NB4 (cell line): ENCODE measurements at regions not wholly inside any gene's neighbourhood (a gene's known extent, or its start where the extent isn't known, plus 50 kb on each side); places are given as distances from the start of the nearest gene placed in this dataset.

Source experiments
- POLR2A ChIP-seq: IDR thresholded peaks from 2 replicates; pipeline ENCODE4 v1.6.1; 2011; ENCODE audit warnings: mild to moderate bottlenecking; ENCODE audit not compliant: insufficient read length; ENCODE audit errors: extremely low read depth
- TF ChIP-seq, protein P1 (sequence below): IDR thresholded peaks from one replicate; pipeline ENCODE4 v1.5.1; 2012; ENCODE audit warnings: low read depth, low read length
- TF ChIP-seq, protein P2 (sequence below): IDR thresholded peaks from 2 replicates; pipeline ENCODE4 v1.6.1; 2011; ENCODE audit warnings: low read depth, low read length

DNA sequence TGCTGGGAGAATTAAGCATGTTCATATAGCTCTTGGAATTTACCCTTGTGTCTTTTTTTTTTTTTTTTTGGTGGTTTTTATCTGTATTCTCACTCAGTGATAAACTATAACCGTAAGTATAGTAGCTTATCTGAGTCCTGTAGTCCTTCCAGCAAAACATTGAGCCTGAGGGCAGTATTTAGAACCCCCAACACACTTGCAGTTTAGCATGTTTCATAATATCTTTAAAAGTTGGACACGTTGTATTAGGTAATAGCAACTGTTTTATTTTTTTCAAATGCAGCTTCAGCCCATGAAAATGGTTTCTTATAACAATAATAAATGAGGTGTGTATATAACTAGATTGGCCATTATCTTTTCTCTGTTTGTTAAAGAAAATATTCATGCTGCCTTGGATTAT, 603.5 kb upstream of the HS6ST1 start:
- TF ChIP-seq, protein P1, sequence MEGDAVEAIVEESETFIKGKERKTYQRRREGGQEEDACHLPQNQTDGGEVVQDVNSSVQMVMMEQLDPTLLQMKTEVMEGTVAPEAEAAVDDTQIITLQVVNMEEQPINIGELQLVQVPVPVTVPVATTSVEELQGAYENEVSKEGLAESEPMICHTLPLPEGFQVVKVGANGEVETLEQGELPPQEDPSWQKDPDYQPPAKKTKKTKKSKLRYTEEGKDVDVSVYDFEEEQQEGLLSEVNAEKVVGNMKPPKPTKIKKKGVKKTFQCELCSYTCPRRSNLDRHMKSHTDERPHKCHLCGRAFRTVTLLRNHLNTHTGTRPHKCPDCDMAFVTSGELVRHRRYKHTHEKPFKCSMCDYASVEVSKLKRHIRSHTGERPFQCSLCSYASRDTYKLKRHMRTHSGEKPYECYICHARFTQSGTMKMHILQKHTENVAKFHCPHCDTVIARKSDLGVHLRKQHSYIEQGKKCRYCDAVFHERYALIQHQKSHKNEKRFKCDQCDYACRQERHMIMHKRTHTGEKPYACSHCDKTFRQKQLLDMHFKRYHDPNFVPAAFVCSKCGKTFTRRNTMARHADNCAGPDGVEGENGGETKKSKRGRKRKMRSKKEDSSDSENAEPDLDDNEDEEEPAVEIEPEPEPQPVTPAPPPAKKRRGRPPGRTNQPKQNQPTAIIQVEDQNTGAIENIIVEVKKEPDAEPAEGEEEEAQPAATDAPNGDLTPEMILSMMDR, result no peak
- TF ChIP-seq POLR2A, result no peak
- TF ChIP-seq, protein P2, sequence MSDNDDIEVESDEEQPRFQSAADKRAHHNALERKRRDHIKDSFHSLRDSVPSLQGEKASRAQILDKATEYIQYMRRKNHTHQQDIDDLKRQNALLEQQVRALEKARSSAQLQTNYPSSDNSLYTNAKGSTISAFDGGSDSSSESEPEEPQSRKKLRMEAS, result no peak
